Prostate gland (tissue), 2 donors: ENCODE measurements at regions not wholly inside any gene's neighbourhood (a gene's known extent, or its start where the extent isn't known, plus 50 kb on each side); places are given as distances from the start of the nearest gene placed in this dataset.

Source experiments
- DNase-seq: peaks from one replicate; pipeline ENCODE4 v3.0.0-alpha.2; 2019; ENCODE audit warnings: low spot score
- H3K27ac ChIP-seq, 2 donors: fragments of 200-600 bp; sonication (generic); 2 replicates each; pipeline ENCODE4 v1.5.1; 2017 to 2019
- H3K27me3 ChIP-seq: fragments of 200-600 bp; sonication (generic); replicated peaks from 2 replicates; pipeline ENCODE4 v1.5.1; 2019; ENCODE audit not compliant: insufficient read depth
- H3K36me3 ChIP-seq, 2 donors: fragments of 200-600 bp; sonication (generic); 1 replicate in 1 of 2; 2 replicates in 1 of 2; pipeline versions ENCODE4 v1.5.1 to v1.8.1; 2017 to 2019
- H3K4me1 ChIP-seq: fragments of 200-600 bp; sonication (generic); replicated peaks from 2 replicates; pipeline ENCODE4 v1.5.1; 2019
- H3K4me3 ChIP-seq, 2 donors: fragments of 200-600 bp; sonication (generic); 2 replicates each; pipeline ENCODE4 v1.5.1; 2017 to 2019
- H3K9me3 ChIP-seq: fragments of 200-600 bp; sonication (generic); 2 replicates; pipeline ENCODE4 v1.5.1; 2017
- CTCF ChIP-seq, 4 experiments: fragments of 200-600 bp in 2 of 4; fragments of 450-650 bp in 2 of 4; sonication (generic) in 2 of 4; IDR thresholded peaks; 1 replicate in 3 of 4; 2 replicates in 1 of 4; pipeline ENCODE4 v1.5.1; 2016 to 2019; ENCODE audit warnings: antibody characterized with exemption in 4 of 4, mild to moderate bottlenecking in 2 of 4, moderate library complexity in 2 of 4
- POLR2A ChIP-seq: fragments of 450-650 bp; IDR thresholded peaks from one replicate; pipeline ENCODE4 v1.6.1; 2016; ENCODE audit warnings: antibody characterized with exemption, mild to moderate bottlenecking
- POLR2AphosphoS5 ChIP-seq: sonication (generic); formaldehyde crosslinking; IDR thresholded peaks from one replicate; pipeline ENCODE4 v1.6.1; 2017; ENCODE audit warnings: antibody characterized with exemption
- WGBS: methylation state at CpG from one replicate; pipeline ENCODE4 v1.1.5; 2018; 5-methylcytosine and 5-hydroxymethylcytosine counted together
- intact Hi-C: fragments of 100-400 bp; cut with DNase I; formaldehyde crosslinking; loops from one replicate; pipeline ENCODE4 v1.14.2; 2022

GRCh38 chrX:46298821-46299220 lies 246.4 kb downstream of the ZNF674 start:
- no peak for DNase-seq
- TF ChIP-seq POLR2A, result no peak
- TF ChIP-seq CTCF (IDR thresholded peaks at IDR 0.05), result no peak
- no peak for TF ChIP-seq POLR2AphosphoS5
- H3K9me3 ChIP-seq, result no peaks in the 10 kb centered on the region
- H3K36me3 ChIP-seq, result no peaks in the 10 kb centered on the region
- H3K4me3 ChIP-seq, result no peak overlapping the region
- no peaks in the 10 kb centered on the region for H3K27me3 ChIP-seq
- WGBS, result 66% methylated on average over 2 of the region's 2 CpGs
- no peaks in the 10 kb centered on the region for H3K4me1 ChIP-seq
- H3K27ac ChIP-seq, result no peak overlapping the region
- intact Hi-C loops, result no loop called here

GRCh38 chrX:46295963-46296362 lies 249.3 kb downstream of the ZNF674 start:
- H3K27ac ChIP-seq, result no peak overlapping the region
- no peaks in the 10 kb centered on the region for H3K4me1 ChIP-seq
- no peaks in the 10 kb centered on the region for H3K36me3 ChIP-seq
- intact Hi-C loops, result no loop called here
- TF ChIP-seq POLR2A (no peak), CTCF (IDR thresholded peaks at IDR 0.05) (no peak), POLR2AphosphoS5 (no peak)
- H3K9me3 ChIP-seq, result no peaks in the 10 kb centered on the region
- DNase-seq, result no peak
- H3K4me3 ChIP-seq, result no peak overlapping the region
- no peaks in the 10 kb centered on the region for H3K27me3 ChIP-seq

- DNase-seq, result no peak
- TF ChIP-seq CTCF (IDR thresholded peaks at IDR 0.05) (no peak), POLR2AphosphoS5 (no peak), POLR2A (no peak)
- intact Hi-C loops, result no loop called here
- no peaks in the 10 kb centered on the region for H3K27me3 ChIP-seq
- no peaks in the 10 kb centered on the region for H3K36me3 ChIP-seq
- no peak overlapping the region for H3K27ac ChIP-seq
- no peaks in the 10 kb centered on the region for H3K4me1 ChIP-seq
- H3K4me3 ChIP-seq, result no peak overlapping the region
- no peaks in the 10 kb centered on the region for H3K9me3 ChIP-seq
Measured at GRCh38 chrX:46294234-46294633, 251.0 kb downstream of the ZNF674 start.

GRCh38 chrX:46279925-46280313 lies 265.3 kb downstream of the ZNF674 start:
- 77% methylated on average over 3 of the region's 3 CpGs for WGBS
- intact Hi-C loops, result no loop called here

More at GRCh38 chrX:46279925-46280313, 265.3 kb downstream of the ZNF674 start:
- Histone ChIP-seq H3K4me1 (no peaks in the 10 kb centered on the region), H3K4me3 (no peak overlapping the region), H3K27me3 (no peaks in the 10 kb centered on the region), H3K36me3 (no peaks in the 10 kb centered on the region), H3K9me3 (no peaks in the 10 kb centered on the region), H3K27ac (no peak overlapping the region)
- TF ChIP-seq CTCF (IDR thresholded peaks at IDR 0.05) (no peak), POLR2A (no peak), POLR2AphosphoS5 (no peak)
- no peak for DNase-seq
